HG02970 (cell line): ENCODE measurements at regions not wholly inside any gene's neighbourhood (a gene's known extent, or its start where the extent isn't known, plus 50 kb on each side); places are given as distances from the start of the nearest gene placed in this dataset.
A peak's percentile ranks its signal among the peaks of the same experiment; 100 is the strongest.
"Not testable (repeated sequence)": the region's sequence is repeated elsewhere in the genome, so short reads cannot be mapped to it uniquely, and the experiment has no call there.

Experiments
- ATAC-seq: cut with Tn5 transposase; IDR thresholded peaks from one replicate; pipeline ENCODE4 v1.9.1; 2021; ENCODE audit warnings: mild to moderate bottlenecking, moderate library complexity, moderate number of reproducible peaks; ENCODE audit not compliant: unreplicated experiment, low FRiP score

GRCh38 chr3:21966457-21966856 lies 215.4 kb upstream of the ZNF385D start:
- ATAC-seq: not testable (repeated sequence)

DNA sequence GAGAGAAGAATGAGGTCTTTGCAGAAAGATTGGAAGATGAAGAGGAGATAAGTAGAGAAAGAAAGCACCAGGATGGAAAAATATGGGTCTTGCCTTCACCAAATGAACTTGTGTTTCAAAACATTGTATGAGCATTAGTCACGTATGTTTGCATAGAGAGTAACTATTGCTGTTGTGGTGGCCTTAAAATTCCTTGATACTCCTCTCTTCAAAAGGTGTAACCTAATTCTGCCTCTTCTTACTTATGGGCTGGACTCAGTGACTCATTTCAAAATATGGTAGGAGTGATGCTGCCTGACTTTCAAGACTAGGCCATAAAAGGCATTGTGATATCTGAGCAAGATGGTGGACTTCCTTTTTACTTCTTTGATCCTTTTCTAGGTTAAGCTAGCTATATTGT lies 228.7 kb upstream of the ZNF385D start:
- ATAC-seq: no peak

DNA sequence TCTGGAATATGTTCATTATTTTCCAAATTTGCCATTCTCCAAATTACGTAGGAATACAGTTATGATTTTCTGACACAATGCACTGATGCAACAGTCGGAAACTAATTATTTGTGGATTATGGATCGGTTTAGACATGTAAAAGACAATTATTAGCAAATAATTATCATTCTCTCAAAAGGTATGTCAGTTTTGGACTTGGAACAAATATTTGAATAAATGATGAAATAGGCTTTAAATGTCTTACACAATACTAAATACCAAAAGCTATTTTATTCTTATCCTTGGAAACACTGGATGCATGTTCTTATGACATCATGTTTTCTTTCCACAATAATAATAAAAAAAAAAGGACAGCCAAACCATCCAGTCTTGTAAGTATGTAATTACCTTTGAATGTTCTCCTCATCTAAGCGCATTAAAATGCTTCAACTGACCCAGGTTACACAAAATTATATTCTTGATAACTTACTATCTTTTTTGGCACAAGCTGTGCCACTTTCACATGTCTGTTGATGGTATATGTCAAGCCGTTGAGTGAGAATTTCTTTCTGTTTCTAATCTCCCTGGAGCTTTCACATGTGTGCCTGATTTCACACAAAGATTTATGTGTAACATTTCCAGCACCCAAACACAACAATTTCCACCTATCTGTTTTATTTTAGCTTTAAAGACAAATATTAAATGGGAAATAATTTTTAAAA lies 238.5 kb upstream of the ZNF385D start:
- ATAC-seq: no peak

GRCh38 chr3:21991061-21991460 lies 240.1 kb upstream of the ZNF385D start:
- no peak for ATAC-seq

DNA sequence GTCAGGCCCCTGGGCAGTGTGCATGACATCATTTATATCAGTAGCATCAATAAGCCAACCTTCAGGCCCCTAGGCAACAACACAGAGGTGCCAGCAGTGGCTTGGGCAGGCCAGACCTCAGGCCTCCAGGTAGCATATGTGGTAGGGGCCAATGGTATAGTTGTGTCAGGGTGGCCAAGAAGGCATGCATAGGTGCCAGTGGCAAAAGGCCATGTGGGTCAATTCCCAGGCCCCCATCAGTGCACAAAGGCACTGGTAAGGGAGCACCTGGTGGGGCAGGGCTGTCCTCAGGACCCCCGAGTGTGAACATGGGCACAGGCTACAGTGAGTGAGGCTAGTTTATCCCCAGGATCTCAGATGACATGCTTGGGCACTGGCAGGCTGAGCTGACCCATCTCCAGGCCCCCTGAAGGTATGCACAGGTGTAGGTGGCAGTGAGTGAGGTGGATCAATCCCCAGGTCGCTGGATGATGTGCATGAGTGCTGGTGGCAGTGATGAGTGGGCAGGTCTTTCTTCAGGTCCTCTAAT lies 244.1 kb upstream of the ZNF385D start:
- no peak for ATAC-seq

GRCh38 chr3:22007368-22007767 lies 256.4 kb upstream of the ZNF385D start:
- no peak for ATAC-seq

GRCh38 chr3:22010997-22011396 lies 260.0 kb upstream of the ZNF385D start:
- ATAC-seq: no peak

GRCh38 chr3:22012471-22012870 lies 261.5 kb upstream of the ZNF385D start:
- no peak for ATAC-seq

- ATAC-seq: no peak
These were observed 262.6 kb upstream of the ZNF385D start for GRCh38 chr3:22013641-22014040.

DNA sequence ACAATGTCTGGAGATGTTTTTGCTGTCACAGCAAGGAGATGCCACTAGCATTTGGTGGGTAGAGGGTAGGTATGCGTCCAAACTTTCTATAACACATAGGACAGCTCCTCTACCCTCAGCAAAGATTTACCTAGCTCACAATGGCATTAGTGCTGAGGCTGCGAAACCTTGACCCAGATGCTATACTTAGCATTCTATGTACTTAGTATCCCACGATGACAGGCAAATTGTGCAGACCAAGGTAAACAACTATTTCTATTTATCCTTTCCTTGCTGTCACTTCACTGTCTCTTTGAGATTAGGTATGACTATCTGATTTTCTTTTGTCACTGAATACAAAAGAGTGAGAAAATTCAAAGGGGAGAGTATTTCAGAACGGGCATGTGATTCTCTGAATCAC lies 265.2 kb upstream of the ZNF385D start:
- ATAC-seq: no peak

DNA sequence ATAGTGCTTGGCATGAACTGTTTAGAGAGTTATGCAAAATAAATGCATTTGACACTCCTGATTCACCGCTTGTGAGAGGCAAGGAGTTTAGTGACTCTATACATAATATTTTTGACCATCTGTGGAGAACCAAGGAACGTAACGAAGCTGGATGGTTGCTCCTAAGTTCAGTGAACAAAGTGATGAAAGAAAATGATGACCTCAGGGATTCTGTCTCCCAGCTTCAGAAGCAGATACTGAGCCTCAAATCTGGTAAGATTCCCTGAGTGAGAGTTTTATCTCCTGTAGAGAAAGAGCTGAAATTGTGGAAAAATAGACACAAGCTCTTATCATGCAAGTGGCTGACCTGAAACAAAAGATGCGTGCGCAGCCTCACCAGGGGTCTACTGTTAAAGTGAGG lies 273.6 kb upstream of the ZNF385D start:
- ATAC-seq: not testable (repeated sequence)

DNA sequence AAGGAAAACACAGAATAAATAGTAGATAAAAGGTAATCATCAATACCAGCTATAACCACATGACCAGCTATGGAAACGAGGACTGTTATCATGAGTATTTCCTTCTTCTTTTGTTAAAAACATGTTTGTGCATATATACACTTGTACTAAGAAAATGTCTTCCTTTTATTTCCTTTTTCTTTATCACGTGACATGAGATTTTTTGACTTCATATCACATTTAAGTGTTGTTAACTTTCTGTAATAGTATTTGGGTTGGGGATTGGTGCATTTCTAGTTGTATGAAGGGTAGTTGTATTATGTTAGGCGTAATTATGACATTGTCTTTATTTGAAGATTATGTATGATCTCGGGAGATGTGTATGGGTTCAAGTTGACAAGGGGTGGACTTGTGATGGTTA lies 278.5 kb upstream of the ZNF385D start:
- no peak for ATAC-seq

GRCh38 chr3:22039161-22039560 lies 288.2 kb upstream of the ZNF385D start:
- no peak for ATAC-seq

DNA sequence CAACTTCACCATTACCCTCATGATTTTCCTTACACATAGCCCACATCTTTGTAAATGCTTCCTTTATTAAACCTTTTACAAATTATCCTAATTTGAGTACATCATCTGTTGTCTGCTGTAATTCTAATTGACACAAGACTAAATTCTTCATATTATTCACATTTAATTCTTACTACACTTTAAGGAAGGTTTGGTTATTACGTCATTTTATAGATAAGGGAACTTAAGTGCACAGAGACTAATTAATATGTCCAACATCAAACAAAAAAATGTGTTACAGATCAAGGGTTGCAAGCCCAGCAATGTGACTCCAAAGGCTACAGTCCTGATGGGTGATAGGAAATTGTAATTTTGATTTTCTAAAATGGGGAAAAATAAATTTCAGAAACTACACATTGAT lies 289.1 kb upstream of the ZNF385D start:
- ATAC-seq: no peak

DNA sequence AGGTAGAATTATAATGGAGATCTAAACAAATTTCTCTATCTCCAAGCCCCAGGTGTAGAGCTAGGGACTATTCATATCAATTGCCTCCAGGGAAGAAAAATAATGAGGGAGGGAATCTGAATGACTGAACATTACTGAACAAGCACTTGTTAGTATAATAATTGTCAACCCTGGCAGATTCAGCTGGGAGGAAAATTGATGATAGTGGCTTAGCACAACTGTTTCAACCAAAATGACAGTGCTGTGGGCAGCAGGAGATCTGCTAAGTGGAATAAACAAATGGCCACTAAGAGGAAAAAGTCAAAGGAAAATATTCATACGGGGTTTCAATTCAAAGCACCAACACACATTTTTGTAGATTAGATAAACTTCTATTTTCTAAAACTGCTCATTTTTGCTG lies 294.9 kb upstream of the ZNF385D start:
- no peak for ATAC-seq

DNA sequence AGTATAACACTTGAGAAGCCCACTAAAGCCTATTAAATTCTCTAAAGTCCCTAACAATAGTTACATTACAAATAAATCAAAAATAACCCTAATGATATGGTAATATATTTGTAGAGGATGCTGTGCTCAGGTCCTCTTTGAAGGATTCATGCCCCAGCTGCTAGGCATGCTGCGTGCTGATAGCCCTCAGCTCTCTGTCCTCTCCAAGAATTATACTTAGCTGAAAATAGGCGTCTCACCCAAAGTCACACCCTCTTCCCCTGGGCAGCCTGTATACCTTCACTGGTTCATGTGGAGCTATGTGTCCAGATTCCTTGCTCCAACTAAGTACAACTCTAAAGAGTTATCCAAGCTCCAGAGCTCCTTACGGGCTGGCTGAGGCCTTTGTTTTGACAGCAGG lies 312.5 kb upstream of the ZNF385D start:
- no peak for ATAC-seq

- no peak for ATAC-seq
These were observed 317.6 kb upstream of the ZNF385D start for GRCh38 chr3:22068619-22069018.

DNA sequence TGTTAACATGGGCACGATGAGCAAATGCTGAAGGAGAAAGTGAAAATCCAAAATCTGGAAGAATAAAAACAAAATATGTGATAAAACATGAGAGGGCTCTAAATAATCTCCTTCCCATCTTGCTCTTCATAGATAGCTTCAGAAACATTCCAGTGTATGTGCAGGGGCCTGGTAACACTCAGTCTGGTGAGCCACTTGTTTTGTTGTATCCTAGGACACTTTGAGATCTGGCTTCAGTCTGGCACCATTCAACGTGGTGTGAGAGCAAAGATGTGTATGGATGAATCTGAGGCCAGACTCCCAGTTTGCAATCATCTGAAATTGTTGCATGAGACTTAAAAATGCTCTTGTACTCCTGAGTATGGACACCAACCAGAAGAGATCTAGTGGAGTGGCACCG lies 337.2 kb upstream of the ZNF385D start:
- ATAC-seq: no peak

GRCh38 chr3:22089284-22089683 lies 338.3 kb upstream of the ZNF385D start:
- ATAC-seq: peak; percentile 90

DNA sequence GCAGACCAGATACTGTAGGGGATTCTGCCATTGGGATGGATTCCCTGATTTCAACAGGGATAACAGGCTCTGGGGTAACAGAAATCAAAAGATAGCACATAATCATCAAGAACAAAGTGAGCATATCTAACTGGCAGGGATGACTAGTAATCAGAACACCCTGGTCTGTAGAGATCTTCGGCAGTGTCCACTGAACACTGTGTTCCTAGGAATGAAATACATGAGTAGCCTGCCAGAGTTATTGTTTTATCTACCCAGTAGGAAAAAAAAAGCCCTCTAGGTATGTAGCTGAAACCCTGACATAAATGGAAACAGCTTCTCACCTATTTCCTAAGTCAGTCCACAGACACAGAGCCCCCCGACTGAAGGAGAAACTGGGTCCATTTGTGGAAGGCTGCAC lies 340.3 kb upstream of the ZNF385D start:
- no peak for ATAC-seq

- no peak for ATAC-seq
These were observed 347.0 kb upstream of the ZNF385D start for GRCh38 chr3:22098021-22098420.

DNA sequence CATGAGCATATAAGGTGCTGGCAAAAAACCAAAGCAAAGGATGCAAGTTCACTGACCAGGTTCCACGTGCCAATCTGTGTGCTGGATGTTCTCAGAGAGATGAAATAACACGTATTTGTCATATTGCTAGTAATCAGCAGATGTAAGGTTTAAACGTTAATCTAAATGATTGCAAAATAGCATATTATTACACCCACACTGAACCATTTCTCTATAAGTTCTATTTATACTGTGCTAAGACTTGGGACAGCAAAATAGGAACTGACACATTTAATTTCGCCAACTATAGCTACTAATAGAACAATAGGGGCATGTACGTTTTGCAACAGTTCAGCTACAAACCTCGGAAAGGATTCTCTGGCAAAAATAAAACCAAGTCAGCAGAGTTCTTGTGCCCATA lies 350.3 kb upstream of the ZNF385D start:
- no peak for ATAC-seq

- ATAC-seq: no peak
These were observed 350.8 kb upstream of the ZNF385D start for GRCh38 chr3:22101811-22102210.
